ENCODE measurements at regions not wholly inside any gene's neighbourhood (a gene's known extent, or its start where the extent isn't known, plus 50 kb on each side); places are given as distances from the start of the nearest gene placed in this dataset.

- TF ChIP-seq ARID5B (CRISPR knock-in tag; IDR thresholded peaks at IDR 0.05), result peak; percentile 55; the same call in 1 of the 2 replicates
- TF ChIP-seq FOXO1 (CRISPR knock-in tag; IDR thresholded peaks at IDR 0.05), result no peak
- no peak for TF ChIP-seq DZIP1 (CRISPR knock-in tag; IDR thresholded peaks at IDR 0.05)
- no peak for TF ChIP-seq KLF15 (CRISPR knock-in tag; IDR thresholded peaks at IDR 0.05; ENCODE audit: borderline replicate concordance)
- peak; percentile 54 for TF ChIP-seq FOXA3 (CRISPR knock-in tag; IDR thresholded peaks at IDR 0.05)
- TF ChIP-seq ZHX2 (IDR thresholded peaks at IDR 0.05; ENCODE audit: low read depth), result no peak
- TF ChIP-seq ZHX2 (CRISPR knock-in tag; IDR thresholded peaks at IDR 0.05; ENCODE audit: borderline replicate concordance), result no peak
- TF ChIP-seq ASH2L (IDR thresholded peaks at IDR 0.05; ENCODE audit: insufficient read length, low read depth, low read length), result peak; percentile 72
- TF ChIP-seq ZNF709 (CRISPR knock-in tag; IDR thresholded peaks at IDR 0.05), result no peak
- TF ChIP-seq RBAK (CRISPR knock-in tag; IDR thresholded peaks at IDR 0.05), result no peak
- no peak for TF ChIP-seq ZNF296 (CRISPR knock-in tag; conservative IDR thresholded peaks at IDR 0.05)
- TF ChIP-seq ZNF574 (CRISPR knock-in tag; IDR thresholded peaks at IDR 0.05), result no peak
- peak; percentile 91 for TF ChIP-seq ZNF629 (CRISPR knock-in tag; conservative IDR thresholded peaks at IDR 0.05)
Observed at GRCh38 chr20:1811621-1812498, 83.3 kb upstream of the SIRPA start (continued).

All from HepG2 (cell line).